DOHH2 (cell line): ENCODE measurements at regions not wholly inside any gene's neighbourhood (a gene's known extent, or its start where the extent isn't known, plus 50 kb on each side); places are given as distances from the start of the nearest gene placed in this dataset.

Experiments
- EZH2phosphoT487 ChIP-seq: fragments of 200-600 bp; sonication (generic); IDR thresholded peaks from 2 replicates; pipeline ENCODE4 v1.6.1; 2017; ENCODE audit warnings: borderline replicate concordance, mild to moderate bottlenecking, antibody characterized with exemption, low read length, moderate library complexity, mixed read lengths
- TF ChIP-seq, protein P1 (sequence below): fragments of 200-600 bp; sonication (generic); IDR thresholded peaks from one replicate; pipeline ENCODE4 v1.5.1; 2014; ENCODE audit warnings: antibody characterized with exemption, mild to moderate bottlenecking, low read depth, low read length; ENCODE audit not compliant: poor library complexity, severe bottlenecking

- TF ChIP-seq, protein P1, sequence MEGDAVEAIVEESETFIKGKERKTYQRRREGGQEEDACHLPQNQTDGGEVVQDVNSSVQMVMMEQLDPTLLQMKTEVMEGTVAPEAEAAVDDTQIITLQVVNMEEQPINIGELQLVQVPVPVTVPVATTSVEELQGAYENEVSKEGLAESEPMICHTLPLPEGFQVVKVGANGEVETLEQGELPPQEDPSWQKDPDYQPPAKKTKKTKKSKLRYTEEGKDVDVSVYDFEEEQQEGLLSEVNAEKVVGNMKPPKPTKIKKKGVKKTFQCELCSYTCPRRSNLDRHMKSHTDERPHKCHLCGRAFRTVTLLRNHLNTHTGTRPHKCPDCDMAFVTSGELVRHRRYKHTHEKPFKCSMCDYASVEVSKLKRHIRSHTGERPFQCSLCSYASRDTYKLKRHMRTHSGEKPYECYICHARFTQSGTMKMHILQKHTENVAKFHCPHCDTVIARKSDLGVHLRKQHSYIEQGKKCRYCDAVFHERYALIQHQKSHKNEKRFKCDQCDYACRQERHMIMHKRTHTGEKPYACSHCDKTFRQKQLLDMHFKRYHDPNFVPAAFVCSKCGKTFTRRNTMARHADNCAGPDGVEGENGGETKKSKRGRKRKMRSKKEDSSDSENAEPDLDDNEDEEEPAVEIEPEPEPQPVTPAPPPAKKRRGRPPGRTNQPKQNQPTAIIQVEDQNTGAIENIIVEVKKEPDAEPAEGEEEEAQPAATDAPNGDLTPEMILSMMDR = no peak
- no peak for TF ChIP-seq EZH2phosphoT487
Measured at GRCh38 chr19:31099515-31100205, 249.6 kb downstream of the TSHZ3 start.
